AG09319 (cell line): ENCODE measurements at regions not wholly inside any gene's neighbourhood (a gene's known extent, or its start where the extent isn't known, plus 50 kb on each side); places are given as distances from the start of the nearest gene placed in this dataset.

Source experiments
- DNase-seq: peaks from one replicate; pipeline ENCODE4 v3.0.0-alpha.2; 2010; ENCODE audit warnings: low read depth; ENCODE audit errors: extremely low read depth
- TF ChIP-seq, protein P1 (sequence below): IDR thresholded peaks from 2 replicates; pipeline ENCODE4 v1.5.1; 2011; ENCODE audit warnings: low read depth, mild to moderate bottlenecking, inconsistent platforms, low read length, moderate library complexity

DNA sequence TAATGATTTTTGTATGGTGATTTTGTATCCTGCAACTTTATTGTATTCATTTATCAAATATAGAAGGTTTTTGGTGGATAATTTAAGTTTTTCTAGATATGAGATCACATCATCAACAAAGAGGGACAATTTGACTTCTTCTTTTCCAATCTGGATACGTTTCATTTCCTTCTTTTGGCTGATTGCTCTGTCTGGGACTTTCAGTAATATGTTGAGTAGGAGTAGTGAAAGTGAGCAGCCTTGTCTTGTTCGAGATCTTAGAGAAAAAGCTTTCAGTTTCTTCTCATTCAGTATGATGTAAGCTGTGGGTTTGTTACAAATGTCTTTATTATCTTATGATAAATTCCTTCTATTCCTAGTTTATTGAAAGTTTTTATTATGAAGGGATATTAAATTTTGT, 352.0 kb upstream of the DACH1 start:
- DNase-seq = no peak
- TF ChIP-seq, protein P1, sequence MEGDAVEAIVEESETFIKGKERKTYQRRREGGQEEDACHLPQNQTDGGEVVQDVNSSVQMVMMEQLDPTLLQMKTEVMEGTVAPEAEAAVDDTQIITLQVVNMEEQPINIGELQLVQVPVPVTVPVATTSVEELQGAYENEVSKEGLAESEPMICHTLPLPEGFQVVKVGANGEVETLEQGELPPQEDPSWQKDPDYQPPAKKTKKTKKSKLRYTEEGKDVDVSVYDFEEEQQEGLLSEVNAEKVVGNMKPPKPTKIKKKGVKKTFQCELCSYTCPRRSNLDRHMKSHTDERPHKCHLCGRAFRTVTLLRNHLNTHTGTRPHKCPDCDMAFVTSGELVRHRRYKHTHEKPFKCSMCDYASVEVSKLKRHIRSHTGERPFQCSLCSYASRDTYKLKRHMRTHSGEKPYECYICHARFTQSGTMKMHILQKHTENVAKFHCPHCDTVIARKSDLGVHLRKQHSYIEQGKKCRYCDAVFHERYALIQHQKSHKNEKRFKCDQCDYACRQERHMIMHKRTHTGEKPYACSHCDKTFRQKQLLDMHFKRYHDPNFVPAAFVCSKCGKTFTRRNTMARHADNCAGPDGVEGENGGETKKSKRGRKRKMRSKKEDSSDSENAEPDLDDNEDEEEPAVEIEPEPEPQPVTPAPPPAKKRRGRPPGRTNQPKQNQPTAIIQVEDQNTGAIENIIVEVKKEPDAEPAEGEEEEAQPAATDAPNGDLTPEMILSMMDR = no peak

DNA sequence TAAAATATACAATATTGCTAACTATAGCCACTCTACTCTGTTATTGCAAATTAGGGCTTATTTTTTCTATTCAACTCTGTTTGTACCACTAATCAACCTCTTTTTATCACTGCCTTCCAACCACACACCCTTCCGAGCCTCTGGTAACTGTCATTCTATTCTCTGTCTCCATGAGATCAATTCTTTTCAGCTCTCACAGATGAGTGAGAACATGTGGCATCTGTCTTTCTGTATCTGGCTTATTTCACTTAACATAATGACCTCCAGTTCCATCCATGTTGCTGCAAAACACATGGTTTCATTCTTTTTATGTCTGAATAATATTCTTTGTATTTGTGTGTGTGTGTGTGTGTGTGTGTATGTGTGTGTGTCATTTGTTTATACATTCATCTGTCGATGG, 350.1 kb upstream of the DACH1 start:
- TF ChIP-seq, protein P1 = no peak
- no peak for DNase-seq

DNA sequence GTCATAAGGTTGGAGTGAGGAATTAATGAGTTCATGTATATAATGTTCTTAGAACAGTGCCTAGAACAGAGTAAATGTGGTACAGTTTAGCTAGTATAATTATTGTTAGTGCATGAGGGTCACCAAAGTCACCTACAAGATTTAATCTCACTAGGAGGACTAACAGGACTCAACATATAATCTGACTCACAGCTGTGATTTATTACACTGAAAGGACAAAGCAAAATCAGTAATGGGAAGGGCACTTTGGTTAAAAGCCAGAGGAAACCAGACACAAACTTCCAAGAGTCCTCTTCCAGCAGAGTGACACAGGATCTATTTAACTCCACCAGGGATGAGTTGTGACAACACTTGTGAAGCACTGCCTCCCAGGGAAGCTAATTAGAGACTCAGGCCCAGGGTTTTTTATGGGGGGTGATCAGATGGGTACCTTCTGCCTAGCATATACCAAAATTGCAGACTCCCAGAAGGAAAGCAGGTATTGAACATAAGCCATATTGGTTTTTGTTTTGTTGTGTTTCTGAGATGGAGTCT, 341.2 kb upstream of the DACH1 start:
- DNase-seq = no peak

DNA sequence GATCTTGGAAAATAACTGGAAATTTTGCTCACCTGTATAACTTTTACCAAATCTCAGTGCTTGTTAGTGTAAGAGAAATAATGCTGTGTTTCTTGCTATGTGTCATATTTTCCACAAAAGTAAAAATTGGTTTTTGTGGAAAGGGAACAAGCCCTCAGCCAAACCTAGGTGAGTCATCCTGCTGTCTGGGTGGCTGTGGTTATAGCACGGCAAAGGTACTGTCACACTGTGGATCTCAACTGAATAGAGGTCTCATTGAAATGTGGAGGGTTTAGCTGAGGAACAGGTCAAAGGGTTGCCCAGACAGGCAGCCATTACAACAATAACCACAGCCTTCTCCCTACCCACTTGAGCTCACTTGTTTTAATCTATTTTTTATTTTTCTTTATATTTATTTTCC, 338.8 kb upstream of the DACH1 start:
- DNase-seq = no peak
- TF ChIP-seq, protein P1 = no peak

More for the DNA sequence above, 341.2 kb upstream of the DACH1 start:
- TF ChIP-seq, protein P1 = no peak

DNA sequence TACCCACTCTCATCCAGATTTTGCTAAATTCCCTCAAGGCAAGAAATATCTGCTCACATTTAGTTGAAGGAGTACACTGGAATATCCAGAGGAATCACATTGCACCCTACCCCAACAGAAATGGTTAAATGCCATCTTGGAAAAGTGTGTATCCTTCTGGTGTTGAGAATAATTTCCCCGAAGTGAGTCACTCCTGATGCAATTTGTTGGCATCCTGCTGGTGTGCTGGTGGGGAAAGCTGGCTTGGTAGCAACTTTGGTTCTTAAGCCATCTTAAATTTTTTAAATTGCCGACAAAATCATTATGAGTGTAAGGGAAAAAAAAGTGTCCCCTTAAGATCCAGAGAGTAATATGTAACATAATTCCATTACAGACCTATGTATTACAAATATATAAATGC, 337.3 kb upstream of the DACH1 start:
- TF ChIP-seq, protein P1 = no peak
- DNase-seq = peak; percentile 16

DNA sequence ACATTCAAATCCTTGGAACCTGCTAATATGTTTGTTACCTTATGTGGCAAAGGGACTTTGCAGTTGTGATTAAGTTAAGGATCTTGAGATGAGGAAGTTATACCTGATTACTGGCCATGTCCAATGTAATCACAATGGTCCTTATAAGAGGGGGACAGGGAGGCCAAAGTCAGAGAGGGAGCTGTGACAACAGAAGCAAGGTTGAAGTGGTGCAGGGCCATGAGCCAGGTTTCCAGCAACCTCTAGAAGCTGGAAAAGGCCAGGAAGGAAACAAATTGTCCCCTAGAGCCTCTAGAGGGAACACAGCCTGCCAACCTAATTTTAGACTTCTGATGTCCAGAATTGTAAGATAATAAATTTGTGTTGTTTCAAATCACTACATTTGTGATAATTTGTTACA, 334.7 kb upstream of the DACH1 start:
- TF ChIP-seq, protein P1 = no peak
- no peak for DNase-seq

DNA sequence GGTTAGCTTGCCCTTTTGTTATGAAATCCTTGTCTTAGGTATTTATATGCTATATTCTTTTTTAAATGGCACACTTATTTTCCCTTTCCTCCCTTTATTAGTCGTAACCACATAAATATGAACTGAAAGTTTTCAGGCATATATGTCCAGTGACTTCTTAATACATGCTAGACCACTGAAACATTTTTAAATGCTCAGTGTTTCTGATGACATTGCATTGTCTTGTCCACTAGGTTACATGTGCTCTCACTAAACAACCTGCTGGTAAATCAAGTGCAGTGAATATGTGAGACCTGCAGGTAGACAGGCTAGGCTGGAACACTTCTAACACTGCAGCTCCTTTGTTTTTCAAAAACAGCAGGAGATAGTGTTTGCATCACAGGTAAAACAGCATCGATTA, 332.6 kb upstream of the DACH1 start:
- TF ChIP-seq, protein P1 = no peak
- DNase-seq = no peak
